AG09309 (cell line): ENCODE measurements at regions not wholly inside any gene's neighbourhood (a gene's known extent, or its start where the extent isn't known, plus 50 kb on each side); places are given as distances from the start of the nearest gene placed in this dataset.

Experiments
- DNase-seq: peaks from one replicate; pipeline ENCODE4 v3.0.0-alpha.2; 2010; ENCODE audit warnings: low read depth
- H3K4me3 ChIP-seq: 2 replicates; pipeline ENCODE4 v1.5.1; 2011; ENCODE audit warnings: mild to moderate bottlenecking, low read depth, low read length, moderate library complexity; ENCODE audit not compliant: control insufficient read depth
- TF ChIP-seq, protein P1 (sequence below): IDR thresholded peaks from 2 replicates; pipeline ENCODE4 v1.5.1; 2011; ENCODE audit warnings: mild to moderate bottlenecking, low read depth, low read length, inconsistent platforms; ENCODE audit not compliant: insufficient read depth, control insufficient read depth; ENCODE audit errors: missing control alignments

DNA sequence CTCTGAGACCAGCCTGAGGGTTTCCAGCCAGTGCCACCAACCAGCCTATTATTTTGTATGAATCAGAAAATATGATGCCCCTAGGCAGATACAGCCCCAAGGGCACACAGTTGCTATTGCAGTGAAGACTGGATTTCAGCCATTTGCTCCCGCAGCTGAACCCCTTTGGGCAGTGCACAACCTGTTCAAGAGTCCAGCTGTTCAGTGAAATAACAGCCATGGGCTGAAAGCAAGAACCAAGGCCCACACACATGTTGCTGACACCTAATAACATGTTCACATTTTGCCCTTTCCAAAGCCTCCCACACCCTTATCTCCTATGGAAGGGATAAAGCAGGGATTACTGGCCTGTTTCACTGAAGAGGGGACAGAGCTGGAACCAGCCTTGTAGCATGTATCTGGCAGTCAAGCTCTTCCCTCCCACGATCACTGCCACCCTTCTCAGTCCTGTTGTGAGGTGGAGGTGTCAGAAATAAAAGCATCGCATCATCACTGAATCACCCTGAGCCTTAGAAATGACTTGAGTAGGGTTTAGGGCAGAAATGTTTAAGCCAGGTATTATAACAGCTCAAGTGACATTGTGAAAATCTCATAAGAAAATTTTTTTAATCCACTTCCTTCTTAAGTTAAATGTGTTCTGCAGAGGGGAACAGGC is 137.1 kb upstream of the FSTL4 start:
- H3K4me3 ChIP-seq = no peak overlapping the region
- no peak for DNase-seq
- TF ChIP-seq, protein P1, sequence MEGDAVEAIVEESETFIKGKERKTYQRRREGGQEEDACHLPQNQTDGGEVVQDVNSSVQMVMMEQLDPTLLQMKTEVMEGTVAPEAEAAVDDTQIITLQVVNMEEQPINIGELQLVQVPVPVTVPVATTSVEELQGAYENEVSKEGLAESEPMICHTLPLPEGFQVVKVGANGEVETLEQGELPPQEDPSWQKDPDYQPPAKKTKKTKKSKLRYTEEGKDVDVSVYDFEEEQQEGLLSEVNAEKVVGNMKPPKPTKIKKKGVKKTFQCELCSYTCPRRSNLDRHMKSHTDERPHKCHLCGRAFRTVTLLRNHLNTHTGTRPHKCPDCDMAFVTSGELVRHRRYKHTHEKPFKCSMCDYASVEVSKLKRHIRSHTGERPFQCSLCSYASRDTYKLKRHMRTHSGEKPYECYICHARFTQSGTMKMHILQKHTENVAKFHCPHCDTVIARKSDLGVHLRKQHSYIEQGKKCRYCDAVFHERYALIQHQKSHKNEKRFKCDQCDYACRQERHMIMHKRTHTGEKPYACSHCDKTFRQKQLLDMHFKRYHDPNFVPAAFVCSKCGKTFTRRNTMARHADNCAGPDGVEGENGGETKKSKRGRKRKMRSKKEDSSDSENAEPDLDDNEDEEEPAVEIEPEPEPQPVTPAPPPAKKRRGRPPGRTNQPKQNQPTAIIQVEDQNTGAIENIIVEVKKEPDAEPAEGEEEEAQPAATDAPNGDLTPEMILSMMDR = no peak

GRCh38 chr5:133746834-133747233 is 134.5 kb upstream of the FSTL4 start:
- H3K4me3 ChIP-seq = no peak overlapping the region
- DNase-seq = no peak
- TF ChIP-seq, protein P1 = no peak

GRCh38 chr5:133744960-133745308 is 132.6 kb upstream of the FSTL4 start:
- H3K4me3 ChIP-seq = no peak overlapping the region
- DNase-seq = no peak
- TF ChIP-seq, protein P1 = no peak

- no peak overlapping the region for H3K4me3 ChIP-seq
- TF ChIP-seq, protein P1 = no peak
- DNase-seq = no peak
These were observed 132.0 kb upstream of the FSTL4 start for GRCh38 chr5:133744051-133744959.

DNA sequence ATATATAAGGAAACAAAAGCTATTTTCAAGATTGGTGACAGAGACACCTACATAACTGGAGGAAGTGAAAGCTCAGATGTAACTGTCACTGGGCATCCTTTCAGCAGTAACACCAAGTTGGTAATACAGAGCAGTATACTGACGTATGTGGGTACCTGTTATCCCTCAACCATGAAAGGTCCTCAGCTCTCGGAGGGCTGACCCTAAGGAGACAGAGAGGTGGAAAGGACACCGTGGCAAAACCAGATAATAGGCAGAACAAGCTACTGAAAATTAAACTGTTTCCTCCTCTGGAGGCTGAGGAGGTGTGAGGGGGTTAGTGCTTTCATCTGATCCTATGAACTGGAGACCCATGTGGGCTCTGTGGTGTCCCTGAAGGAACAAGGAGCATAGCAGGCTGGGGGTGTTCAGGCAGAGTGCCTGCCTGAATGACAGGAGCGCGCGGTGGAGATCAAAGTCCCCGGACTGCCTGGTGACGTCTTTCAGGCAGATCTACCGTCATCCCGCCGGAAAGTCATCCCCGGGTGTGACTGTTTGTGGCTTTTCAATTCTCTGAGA is 130.2 kb upstream of the FSTL4 start:
- H3K4me3 ChIP-seq = no peak overlapping the region
- TF ChIP-seq, protein P1 = no peak
- DNase-seq = no peak

DNA sequence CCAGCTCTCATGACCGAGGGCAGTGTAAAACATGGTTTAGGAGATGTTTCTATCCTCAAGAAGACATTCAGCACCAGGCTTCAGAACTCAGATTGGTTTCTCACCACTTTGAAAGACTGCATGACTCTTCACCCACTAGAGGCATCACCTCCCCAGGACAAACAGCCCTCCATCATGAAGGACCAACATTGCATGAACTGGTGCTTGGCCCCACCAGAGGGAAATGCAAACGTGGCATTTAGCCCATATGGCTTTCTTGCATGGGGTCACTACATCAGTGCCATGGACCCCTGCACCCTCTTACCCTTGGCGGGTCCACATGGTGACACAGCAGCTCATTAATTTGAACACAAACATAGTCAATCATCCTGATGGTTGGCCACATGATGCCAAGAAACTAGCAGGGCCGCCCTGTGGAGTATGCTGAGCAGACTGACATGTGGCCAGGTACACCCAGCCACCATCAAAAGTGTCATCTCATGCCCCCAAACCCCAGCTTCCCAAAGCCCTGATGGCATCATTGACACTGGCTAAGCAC is 129.5 kb upstream of the FSTL4 start:
- TF ChIP-seq, protein P1 = no peak
- DNase-seq = no peak
- no peak overlapping the region for H3K4me3 ChIP-seq
